Nephron (organoid): ENCODE measurements at regions not wholly inside any gene's neighbourhood (a gene's known extent, or its start where the extent isn't known, plus 50 kb on each side); places are given as distances from the start of the nearest gene placed in this dataset.

Experiments used
- H3K27ac Mint-ChIP-seq, 3 experiments: 2 replicates each; pipeline ENCODE4 v1.8.0; 2020; ENCODE audit warnings: mixed read lengths in 3 of 3, mild to moderate bottlenecking in 2 of 3, moderate library complexity in 1 of 3
- H3K27me3 Mint-ChIP-seq: 2 replicates; pipeline ENCODE4 v1.8.0; 2021; ENCODE audit warnings: low read depth, mild to moderate bottlenecking, moderate library complexity, mixed read lengths
- H3K36me3 Mint-ChIP-seq: 2 replicates; pipeline ENCODE4 v1.8.0; 2020; ENCODE audit warnings: low read depth, mixed read lengths
- H3K4me1 Mint-ChIP-seq: 2 replicates; pipeline ENCODE4 v1.8.0; 2020; ENCODE audit warnings: mixed read lengths
- H3K4me3 Mint-ChIP-seq, 3 experiments: 2 replicates each; pipeline ENCODE4 v1.8.0; 2020; ENCODE audit warnings: mild to moderate bottlenecking in 3 of 3, mixed read lengths in 3 of 3, moderate library complexity in 2 of 3
- H3K9me3 Mint-ChIP-seq: 2 replicates; pipeline ENCODE4 v1.8.0; 2020; ENCODE audit warnings: mixed read lengths
- TF ChIP-seq, protein P1 (sequence below), 3 experiments: fragments of 200-600 bp; sonication (generic); IDR thresholded peaks; one replicate each; pipeline ENCODE4 v1.5.0; 2021; ENCODE audit warnings: antibody characterized with exemption in 3 of 3; ENCODE audit not compliant: unreplicated experiment in 3 of 3

DNA sequence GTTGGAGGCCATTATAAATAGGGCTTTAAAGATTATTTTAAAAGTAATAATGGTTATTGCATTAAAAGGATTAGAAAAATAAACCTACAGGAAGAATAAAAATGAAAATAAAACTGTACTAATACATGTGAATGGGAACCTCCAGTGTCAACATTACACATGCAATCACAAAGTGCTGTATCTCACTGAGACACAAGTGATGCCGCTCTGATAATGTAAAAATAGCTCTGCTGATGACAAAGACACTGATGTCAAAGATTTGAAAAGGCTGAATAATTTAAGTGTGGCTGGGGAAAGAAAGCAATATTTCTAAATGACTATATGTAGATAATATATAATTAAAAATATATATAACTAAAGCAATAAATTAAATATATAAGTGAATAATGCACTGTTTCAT lies 129.1 kb upstream of the RAP2B start:
- Mint-ChIP-seq H3K36me3 (no peaks in the 10 kb centered on the region), H3K9me3 (no peaks in the 10 kb centered on the region), H3K27me3 (no peaks in the 10 kb centered on the region), H3K4me1 (peaks cover 33% of the 10 kb centered on the region), H3K27ac (no peak overlapping the region), H3K4me3 (no peak overlapping the region)
- TF ChIP-seq, protein P1, sequence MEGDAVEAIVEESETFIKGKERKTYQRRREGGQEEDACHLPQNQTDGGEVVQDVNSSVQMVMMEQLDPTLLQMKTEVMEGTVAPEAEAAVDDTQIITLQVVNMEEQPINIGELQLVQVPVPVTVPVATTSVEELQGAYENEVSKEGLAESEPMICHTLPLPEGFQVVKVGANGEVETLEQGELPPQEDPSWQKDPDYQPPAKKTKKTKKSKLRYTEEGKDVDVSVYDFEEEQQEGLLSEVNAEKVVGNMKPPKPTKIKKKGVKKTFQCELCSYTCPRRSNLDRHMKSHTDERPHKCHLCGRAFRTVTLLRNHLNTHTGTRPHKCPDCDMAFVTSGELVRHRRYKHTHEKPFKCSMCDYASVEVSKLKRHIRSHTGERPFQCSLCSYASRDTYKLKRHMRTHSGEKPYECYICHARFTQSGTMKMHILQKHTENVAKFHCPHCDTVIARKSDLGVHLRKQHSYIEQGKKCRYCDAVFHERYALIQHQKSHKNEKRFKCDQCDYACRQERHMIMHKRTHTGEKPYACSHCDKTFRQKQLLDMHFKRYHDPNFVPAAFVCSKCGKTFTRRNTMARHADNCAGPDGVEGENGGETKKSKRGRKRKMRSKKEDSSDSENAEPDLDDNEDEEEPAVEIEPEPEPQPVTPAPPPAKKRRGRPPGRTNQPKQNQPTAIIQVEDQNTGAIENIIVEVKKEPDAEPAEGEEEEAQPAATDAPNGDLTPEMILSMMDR (IDR thresholded peaks at IDR 0.05; ENCODE audit: unreplicated experiment in 3 of 3): no peak

- H3K27ac Mint-ChIP-seq: no peak overlapping the region
- no peaks in the 10 kb centered on the region for H3K36me3 Mint-ChIP-seq
- no peak overlapping the region for H3K4me3 Mint-ChIP-seq
- H3K27me3 Mint-ChIP-seq: no peaks in the 10 kb centered on the region
- TF ChIP-seq, protein P1 (IDR thresholded peaks at IDR 0.05; ENCODE audit: unreplicated experiment in 3 of 3): no peak
- peaks cover 5% of the 10 kb centered on the region for H3K4me1 Mint-ChIP-seq
- no peaks in the 10 kb centered on the region for H3K9me3 Mint-ChIP-seq
Measured at GRCh38 chr3:153036846-153037245, 125.2 kb upstream of the RAP2B start.

DNA sequence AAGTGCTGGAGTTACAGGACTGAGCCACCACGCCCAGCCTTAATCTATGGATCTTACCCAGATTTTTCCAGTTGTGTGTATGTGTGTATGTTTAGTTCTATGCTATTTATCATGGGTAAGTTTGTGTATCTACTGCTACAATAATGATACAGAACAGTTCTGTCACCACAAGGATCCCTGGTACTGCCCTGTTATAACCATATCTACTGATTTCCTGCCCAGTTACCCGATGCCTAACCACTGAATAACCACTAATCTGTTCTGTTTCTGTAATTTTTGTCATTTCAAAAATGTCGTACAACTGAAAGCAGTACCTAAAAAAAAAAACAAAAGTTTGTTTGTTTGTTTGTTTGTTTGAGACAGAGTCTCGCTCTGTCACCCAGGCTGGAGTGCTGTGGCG lies 123.7 kb upstream of the RAP2B start:
- Mint-ChIP-seq H3K4me3 (no peak overlapping the region), H3K9me3 (no peaks in the 10 kb centered on the region), H3K27me3 (no peaks in the 10 kb centered on the region), H3K27ac (no peak overlapping the region), H3K36me3 (no peaks in the 10 kb centered on the region), H3K4me1 (peaks cover 5% of the 10 kb centered on the region)
- TF ChIP-seq, protein P1 (IDR thresholded peaks at IDR 0.05; ENCODE audit: unreplicated experiment in 3 of 3): no peak

DNA sequence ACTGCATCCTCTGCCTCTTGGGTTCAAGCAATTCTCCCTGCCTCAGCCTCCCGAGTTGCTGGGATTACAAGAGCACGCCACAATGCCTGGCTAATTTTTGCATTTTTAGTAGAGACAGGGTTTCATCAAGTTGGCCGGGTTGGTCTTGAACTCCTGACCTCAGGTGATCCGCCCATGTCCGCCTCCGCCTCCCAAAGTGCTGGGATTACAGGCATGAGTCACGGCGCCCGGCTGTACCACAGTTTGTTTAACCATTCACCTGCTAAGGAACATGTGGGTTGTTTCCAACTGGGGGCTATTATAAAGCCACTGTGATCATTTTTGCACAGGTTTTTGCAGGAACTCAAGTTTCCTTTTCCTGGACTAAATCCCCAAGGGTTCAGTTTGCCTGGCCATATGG lies 123.2 kb upstream of the RAP2B start:
- H3K9me3 Mint-ChIP-seq: no peaks in the 10 kb centered on the region
- H3K4me3 Mint-ChIP-seq: no peak overlapping the region
- TF ChIP-seq, protein P1 (IDR thresholded peaks at IDR 0.05; ENCODE audit: unreplicated experiment in 3 of 3): no peak
- no peaks in the 10 kb centered on the region for H3K27me3 Mint-ChIP-seq
- no peak overlapping the region for H3K27ac Mint-ChIP-seq
- peaks cover 5% of the 10 kb centered on the region for H3K4me1 Mint-ChIP-seq
- no peaks in the 10 kb centered on the region for H3K36me3 Mint-ChIP-seq

DNA sequence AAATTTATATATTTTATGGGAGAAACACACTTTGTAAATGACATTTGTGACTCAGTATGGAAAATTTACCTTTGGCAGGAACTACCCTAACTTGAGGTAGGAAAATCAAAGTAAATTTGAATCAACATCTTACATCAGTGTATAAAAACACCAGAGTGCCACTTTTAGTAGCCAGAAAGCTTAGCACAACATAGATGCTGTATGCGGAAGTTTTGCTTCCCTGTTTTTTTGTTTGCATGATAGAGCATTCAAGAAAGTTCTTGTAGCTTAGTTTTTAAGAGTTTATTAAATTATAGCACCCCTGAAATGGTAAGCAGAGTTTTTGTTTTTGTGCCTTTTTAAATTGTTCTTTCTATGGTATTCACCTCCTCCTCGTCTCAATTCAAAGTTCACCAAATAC lies 120.8 kb upstream of the RAP2B start:
- Mint-ChIP-seq H3K9me3 (no peaks in the 10 kb centered on the region), H3K4me3 (no peak overlapping the region), H3K27ac (no peak overlapping the region), H3K36me3 (no peaks in the 10 kb centered on the region), H3K4me1 (peaks cover 5% of the 10 kb centered on the region), H3K27me3 (no peaks in the 10 kb centered on the region)
- TF ChIP-seq, protein P1 (IDR thresholded peaks at IDR 0.05; ENCODE audit: unreplicated experiment in 3 of 3): no peak

DNA sequence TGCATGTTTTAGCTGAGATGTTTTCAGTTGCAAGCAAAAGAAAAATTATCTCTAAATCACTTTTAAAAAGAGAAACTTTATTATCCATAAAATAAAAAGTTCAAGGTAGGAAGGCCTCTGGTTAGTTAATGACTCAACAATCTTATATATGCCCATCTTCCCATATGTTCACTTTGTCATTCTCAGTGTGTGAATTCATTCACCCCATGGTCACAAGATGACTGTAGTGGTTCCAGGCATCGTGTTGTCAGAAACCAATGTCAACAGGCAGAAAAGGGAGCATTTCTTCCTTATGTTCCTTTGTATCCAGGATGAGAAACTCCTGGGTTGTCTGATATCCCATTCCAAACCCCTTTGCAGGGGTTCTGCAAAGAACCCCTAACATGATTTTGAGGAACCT lies 119.9 kb upstream of the RAP2B start:
- no peak overlapping the region for H3K4me3 Mint-ChIP-seq
- H3K9me3 Mint-ChIP-seq: no peaks in the 10 kb centered on the region
- no peaks in the 10 kb centered on the region for H3K36me3 Mint-ChIP-seq
- H3K27ac Mint-ChIP-seq: no peak overlapping the region
- TF ChIP-seq, protein P1 (IDR thresholded peaks at IDR 0.05; ENCODE audit: unreplicated experiment in 3 of 3): no peak
- peaks cover 3% of the 10 kb centered on the region for H3K27me3 Mint-ChIP-seq
- peaks cover 5% of the 10 kb centered on the region for H3K4me1 Mint-ChIP-seq
